Iris pigment epithelial cell (primary cell): ENCODE measurements at regions not wholly inside any gene's neighbourhood (a gene's known extent, or its start where the extent isn't known, plus 50 kb on each side); places are given as distances from the start of the nearest gene placed in this dataset.
A peak's percentile ranks its signal among the peaks of the same experiment; 100 is the strongest.

ENCODE experiments used
- DNase-seq: peaks from one replicate; pipeline ENCODE4 v3.0.0-alpha.2; 2011; ENCODE audit warnings: low read depth

DNA sequence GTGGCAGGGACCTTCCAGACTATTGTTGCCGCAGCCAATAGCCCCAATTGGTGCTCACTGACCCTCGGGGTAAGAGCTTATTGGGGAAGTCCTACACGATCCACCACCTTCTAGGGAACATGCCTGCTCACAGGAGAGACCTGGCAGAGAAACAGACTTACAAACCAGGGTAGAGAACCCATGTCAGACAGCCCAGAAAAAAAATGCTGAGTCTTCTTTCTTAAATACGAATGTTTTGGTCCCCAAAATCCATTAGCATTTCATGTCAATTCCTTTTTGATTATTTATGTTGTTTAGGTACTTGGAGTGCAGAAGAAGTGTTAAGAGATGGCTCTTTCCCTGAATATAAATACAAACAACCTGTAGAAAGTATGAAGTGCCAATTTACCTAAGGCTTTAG, 84.9 kb upstream of the PDE10A start:
- no peak for DNase-seq

DNA sequence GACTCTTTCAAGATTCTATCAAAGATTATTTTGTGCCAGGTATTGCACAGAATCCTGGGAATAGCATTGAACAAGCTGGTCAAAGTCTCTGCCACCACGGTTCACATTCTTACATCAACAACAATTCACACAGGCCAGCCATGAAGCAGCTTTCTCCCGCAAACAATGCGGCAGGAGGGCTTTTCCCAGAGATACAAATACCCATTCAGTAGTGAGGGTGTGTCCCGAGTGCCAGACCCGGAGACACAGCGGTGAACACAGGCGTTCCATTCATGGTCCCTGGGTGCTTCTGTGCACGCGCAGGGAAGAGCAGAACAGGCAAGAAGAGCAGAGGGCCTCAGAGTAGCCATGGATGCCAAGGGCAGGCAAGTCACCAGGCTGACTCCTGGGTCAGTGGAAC, 83.3 kb upstream of the PDE10A start:
- DNase-seq, result no peak

DNA sequence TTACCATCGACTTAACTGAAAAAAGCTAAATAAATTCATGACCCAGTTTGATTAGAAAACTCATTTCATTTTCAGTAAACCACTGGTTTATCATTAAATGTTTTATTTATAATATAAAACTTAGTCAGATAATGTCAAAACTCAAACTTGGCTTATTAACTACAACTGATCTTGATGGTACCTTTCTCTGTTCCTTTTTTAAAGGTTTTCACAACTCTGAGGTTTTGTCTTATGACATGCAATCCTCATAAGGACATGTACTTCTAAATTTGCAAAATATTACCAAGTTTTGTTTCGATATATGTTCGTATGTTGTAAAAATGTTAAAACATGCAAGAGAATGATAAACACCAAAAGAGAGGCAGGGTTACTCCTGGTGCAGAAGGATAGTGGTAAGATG, 82.5 kb upstream of the PDE10A start:
- no peak for DNase-seq

DNA sequence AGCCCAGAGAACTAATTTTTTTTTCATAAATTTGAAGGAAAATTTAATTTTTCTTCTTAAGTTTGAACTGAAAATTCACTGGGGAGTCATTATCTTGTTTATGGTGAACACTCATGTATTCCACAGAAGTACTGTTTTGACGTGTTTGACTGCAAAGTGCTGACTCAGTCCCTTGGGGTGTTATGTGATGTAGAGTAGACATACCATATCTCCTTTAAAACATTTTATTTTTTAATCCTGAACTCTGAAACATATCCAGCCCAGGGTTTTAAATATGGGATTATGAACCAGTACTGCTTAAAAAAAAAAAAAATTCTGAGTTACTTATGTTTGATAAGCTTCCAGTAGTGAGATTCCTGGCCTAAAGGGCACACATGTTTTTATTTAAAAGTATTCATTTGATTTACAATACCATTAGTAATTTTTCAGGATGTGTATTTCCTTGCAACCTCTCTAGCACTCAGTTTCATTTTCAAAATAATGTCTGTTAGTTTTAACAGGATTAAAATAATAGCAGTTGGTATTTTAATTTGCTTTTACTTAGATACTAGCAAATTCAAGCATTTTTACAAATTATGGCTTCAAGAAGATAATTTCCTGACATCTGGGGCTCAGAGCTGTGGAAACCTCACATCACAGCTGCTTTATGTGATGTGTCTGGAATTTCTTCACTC, 81.7 kb upstream of the PDE10A start:
- DNase-seq, result no peak

DNA sequence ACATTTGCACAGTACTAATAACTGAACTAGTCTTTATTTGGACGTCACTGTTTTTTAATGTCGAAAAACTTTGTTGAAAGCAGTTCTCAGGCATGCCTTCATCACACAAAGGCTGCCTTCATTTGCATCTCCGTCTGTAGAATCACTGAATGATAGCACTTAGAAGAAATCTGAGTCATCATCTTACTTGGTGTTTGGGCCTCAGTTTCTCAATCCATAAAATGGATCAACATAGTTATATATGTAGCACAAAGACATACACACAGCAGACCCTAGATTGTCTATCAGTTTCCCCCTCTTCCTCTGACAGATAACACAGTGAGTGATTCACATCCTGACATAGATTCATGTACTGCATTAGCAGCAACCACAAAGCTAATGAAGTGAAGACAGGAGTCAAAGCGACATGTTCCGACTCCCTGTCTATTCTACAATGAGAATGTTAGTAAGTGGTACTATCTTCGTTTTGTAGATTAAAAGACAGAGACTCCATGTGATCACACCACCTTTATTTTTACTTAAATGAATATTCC, 80.4 kb upstream of the PDE10A start:
- DNase-seq, result no peak

DNA sequence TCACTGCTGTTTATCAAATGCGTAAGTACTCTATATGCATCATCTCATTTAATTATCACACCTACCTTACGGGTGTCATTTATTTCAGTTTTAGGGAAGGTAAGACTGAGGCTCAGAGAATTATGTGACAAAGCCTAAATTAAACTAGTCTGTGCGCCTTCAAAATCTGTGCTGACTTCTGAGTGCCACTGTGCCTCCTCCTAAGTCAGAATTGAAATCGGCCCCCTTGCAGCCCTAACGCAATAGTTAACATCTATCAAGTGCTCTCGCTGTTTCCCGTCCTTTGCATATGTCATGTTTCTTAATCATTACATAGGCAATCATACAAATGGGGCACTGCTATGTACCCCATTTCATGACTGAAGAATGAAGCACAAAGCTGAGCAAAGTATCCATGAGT, 79.0 kb upstream of the PDE10A start:
- DNase-seq, result no peak

DNA sequence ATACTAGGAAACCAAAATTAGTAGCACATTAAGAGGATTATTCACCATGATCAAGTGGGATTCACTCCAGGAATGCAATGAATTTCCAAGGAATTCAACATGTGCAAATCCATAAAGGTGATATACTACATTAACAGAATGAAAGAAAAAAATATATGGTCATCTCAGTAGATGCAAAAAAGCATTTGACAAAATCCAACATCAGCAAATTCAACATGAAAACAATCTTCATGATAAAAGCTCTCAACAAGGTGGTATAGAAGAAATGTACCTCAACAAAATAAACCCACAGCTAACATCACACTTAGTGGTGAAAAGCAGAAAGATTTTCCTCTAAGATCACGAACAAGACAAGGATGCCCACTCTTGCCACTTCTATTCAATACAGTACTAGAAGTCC, 74.4 kb upstream of the PDE10A start:
- DNase-seq, result no peak

DNA sequence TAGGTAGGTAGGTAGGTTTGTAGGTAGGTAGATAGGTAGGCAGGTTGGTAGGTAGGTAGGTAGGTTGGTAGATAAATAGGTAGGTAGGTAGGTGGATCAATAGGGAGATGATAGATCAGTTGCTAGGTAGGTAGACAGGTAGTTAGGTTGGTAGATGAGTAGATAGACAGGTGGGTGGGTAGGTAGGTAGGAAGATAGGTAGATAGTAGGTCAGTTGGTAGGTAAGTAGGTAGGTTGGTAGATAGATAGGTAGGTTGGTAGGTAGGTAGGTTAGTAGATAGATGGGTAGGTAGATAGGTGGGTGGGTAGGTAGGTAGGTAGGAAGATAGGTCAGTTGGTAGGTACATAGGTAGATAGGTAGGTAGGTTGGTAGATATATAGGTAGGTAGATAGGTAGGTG, 72.0 kb upstream of the PDE10A start:
- DNase-seq, result no peak

DNA sequence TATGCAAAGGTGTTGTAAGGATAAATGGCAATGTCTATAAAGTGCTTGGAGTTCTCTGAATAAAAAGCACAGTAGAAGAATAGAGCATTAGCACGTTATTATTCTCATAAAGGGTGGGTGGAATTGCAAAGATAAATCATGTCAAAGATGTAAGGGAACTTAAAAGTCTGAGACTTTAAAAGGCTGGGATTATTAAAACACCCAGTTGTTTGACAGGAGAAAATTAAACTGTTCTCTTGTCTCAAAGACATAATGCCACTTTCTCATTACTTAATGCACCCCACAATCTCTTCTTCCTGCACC, 70.4 kb upstream of the PDE10A start:
- no peak for DNase-seq

DNA sequence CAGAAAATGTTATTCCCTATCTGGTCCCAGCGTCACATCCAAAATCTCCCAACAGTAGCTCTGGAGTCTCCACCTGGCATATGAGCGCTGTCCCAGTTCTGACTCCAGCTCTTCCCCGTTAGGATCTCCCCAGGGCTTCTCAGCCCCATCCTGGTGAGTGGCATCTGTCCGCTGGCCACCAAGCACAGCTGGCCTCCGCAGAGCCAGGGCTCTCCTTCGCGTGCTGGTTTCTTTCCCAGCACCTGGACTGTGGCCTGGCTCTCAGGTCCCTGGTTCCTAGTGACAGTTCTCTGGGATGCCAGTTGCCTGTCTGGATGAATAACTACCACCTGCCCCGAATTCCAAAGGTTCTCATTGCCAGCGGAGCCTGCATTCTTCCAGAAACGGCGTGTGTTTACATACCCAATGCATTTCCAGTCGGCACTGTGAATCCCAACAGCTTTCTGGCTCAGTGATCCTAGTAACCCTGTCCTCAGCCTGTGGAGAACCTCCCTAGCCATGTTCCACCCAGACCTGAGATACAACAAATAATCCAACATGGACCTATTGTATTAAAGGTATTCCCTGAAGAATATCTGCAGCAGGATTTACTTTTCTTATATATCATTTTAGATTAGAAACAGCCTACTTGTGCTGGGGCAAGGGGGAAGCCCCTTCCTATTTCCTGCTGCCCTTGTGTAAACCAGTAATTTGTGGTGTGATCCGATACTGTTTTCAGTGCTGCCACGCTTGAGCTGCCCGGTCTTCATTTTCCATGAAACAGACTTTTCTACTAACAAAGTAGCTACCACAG, 69.9 kb upstream of the PDE10A start:
- no peak for DNase-seq

DNA sequence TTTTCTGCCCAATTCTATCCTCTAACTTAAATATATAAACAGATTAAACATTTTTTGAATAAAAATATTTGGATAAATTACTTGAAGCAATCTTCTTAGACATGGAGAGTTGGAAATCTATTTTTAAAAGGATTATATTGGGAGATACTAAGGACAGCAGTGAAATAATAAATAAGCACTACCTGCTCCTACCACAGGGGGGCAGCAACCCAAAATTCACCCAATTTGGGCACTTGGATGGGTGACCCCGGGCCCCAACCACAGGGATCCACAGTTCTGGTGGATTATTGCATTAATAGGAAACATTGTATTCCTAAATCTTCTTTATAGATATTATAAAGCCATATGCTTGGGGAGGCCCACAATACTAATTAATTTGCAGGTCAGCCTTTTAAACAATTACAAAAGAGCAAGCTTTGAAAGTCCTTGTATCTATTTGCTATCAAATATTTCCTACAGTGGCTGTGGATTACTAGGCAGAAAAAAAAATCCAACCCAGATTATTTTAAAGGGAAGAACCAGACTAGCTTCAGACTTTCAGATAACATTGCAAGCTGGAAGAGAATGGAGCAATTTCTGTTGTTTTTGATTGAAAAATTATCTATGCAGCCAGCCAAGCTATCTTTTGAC, 66.4 kb upstream of the PDE10A start:
- no peak for DNase-seq

DNA sequence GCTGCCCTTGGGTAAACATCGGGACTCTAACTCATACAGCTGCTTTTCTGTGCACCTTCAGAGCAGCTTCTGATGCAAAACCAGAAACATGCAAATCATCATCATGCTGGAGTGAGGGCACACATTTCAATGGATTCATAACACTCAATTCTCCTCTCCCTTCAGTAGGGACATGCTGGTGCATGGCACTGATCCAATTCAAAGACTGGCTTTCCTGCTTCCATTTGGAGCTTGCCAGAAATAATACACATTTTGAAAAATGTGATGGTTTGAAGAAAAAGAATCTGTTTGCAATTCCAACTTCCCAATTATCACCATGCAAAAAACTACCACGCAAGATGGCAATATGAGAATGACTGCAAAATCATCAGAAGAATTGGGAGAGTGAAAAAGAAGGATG, 65.2 kb upstream of the PDE10A start:
- no peak for DNase-seq

DNA sequence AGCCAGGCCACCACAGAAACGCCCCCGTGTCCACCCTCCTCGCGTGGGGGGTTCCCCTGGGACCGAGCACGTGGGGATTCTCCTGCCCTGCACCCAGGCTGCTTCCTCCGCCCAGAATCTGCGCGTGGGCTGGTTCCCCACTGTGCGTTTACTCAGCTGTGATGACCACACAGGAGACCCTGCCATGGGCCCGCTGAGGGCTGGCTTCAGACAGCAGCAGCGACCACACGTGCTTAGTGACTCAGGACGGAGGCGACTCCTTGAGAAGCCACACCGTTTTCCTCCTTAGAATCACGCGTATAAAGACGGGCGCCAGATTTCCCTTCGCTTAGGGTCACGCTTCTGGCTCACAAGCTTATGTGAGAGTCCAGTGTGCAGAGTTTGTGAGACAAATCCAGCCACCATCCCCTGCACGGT, 63.9 kb upstream of the PDE10A start:
- peak; percentile 3 for DNase-seq

DNA sequence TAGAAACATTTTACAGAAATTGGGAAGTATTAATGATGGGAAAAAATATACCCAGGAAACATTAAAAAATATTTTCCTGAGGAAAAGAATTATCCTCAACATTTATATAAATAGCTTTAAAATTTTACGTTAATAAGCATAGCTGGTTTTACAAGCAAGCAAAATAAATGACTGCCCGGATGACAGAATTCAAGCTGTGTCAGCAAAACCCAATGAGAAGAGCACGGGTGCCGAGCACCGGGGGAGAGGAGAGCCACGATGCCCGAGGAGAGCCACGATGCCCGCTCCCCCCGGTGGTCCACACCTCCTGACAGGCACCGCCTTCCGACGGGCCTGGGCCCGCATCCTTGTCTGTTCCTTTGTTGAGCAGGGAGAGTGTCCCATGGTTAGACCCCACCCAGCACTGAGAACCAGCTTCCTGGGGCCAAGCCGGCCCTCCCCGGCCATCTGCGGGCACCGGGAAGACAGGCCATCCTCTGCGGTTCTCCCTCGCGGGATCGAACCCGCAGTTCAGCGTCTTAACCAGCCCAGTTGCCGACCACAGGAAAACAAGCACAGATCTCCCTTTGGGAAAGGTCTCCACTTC, 63.3 kb upstream of the PDE10A start:
- no peak for DNase-seq

DNA sequence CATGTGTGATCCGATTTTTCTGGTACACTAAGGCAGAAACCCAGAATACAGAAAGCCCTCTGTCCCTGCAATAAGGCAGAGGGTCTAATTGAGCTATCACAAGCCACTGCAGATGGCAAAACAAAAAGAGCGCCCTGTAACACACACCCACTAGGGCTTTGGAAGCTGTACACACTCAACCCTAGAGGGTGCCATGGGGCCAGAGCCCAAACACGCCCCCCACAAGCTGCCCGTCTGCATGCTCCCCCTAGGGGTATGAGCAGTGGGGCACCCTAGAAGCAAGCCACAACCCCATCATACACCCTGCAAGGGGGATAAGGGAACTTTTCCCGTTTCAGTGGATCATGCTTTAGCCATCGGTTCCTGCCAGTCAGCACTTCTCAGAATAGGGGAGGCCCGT, 62.2 kb upstream of the PDE10A start:
- no peak for DNase-seq

DNA sequence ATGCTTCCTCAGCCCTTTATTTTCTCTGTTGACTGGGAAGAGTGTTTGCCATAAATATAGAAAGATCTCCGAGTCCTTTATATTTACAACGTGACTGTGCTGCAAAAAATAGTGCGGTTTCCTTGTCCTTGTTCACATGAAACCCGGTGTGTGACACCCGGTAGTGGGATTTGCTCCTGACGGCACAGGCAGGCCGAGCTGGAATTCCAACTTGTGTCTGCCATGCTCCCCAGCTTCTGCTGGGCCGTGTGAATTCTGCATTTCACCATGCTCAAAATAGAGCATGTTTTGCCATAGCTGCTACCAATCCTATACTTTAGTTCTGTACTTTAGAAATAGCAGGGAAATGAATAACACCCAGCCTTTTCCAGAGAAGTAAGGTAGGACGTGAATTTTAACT, 60.3 kb upstream of the PDE10A start:
- no peak for DNase-seq

DNA sequence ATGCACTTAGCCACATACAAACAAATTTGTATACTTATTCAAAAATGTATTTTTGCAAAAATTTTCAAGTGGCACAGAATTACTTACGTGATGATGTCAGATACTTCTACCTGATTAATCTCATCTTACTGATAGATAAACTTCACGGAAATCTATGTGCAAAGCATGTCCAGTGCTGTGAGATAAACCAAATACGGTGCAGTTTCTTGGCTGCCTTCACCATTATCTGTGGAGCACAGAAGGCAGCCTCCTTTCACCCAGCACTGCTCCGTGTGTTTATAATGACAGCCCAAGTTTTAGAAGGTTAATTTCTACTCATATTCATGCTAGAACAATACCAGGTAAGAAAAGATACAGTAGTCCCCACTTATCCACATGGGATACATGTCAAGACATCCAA, 59.0 kb upstream of the PDE10A start:
- no peak for DNase-seq

DNA sequence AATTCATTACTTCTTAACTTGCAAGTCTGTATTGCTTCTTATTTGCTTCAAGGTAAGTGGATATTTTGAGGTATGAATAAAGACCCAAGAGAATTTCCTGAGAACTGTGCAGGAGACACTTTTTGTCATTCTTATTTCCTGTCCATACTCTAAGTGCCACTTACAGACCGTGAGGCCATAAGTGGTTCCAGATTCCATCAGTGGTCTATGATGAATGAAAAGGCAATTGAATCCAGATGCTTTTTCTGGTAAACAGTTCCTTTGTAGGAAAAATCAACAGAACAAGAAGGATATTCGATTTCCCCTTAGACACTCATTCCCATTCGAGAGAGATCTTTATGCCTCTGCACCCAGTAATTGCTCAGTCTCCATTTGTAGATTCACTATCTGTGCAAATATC, 58.3 kb upstream of the PDE10A start:
- no peak for DNase-seq

DNA sequence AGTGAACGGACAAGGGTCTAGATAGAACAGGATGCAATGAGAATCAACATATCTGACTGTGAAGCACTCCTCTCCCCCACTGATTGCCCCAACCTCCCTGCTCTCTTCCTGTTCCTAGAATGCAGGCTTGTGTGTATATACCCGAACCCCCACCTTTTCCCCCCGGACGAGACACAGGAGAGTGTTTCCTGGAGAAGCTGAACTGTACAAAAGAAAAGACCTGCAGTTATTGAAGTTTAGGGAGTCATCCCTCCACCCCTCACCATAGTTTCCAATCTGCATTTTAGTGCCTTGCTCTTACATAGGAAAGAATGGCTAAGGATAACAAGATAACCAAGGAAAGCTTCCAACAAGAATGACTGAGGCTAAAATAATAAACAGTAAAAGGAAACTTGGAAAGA, 55.5 kb upstream of the PDE10A start:
- DNase-seq, result peak; percentile 24

DNA sequence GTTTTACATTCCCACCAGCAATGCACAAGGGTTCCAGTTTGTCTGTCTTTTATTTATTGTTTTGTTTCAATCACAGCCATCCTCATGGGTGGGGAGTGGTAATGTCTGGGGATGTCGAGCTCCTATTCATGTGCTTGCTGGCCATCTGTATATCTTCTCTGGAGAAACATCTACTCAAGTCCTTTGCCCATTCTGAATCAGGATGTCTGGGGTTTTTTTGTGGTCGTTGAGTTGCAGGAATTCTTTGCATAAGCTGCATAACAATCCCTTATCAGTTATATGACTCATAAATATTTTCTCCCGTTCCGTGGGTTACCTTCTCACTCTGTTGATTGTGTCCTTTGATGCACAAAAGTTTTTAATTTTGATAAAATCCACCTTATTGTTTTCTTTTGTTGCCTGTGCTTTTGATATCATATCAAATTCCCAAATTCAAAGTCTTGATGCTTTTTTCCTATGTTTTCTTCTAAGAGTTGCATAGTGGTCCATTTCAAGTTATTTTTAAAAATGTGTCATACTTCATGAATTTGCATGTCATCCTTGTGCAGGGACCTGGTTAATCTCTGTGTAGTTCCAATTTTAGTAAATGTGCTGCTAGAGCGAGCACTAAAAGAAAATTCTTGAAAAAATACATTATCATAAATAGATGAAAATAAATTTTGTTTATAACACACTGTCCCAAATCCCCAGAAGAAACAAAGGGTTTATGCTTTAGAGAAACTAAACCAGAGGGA, 54.9 kb upstream of the PDE10A start:
- peak; percentile 70 for DNase-seq

DNA sequence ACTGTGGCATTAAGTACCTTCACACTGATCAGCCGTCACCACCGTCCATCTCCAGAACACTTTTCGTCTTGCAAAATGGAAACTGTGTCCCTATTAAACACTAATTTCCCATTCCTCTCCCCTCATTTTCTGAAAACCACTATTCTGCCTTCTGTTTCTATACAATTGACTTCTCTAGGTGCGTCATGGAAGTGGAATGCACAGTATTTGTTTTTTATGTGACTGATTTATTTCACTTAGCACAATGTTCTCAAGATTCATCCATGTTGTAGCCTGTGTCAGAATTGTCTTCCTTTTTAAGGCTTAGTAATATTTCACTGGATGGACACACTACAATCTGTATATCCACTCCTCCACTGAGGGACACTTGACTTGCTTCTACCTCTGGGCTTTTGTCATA, 53.8 kb upstream of the PDE10A start:
- DNase-seq, result peak; percentile 9

DNA sequence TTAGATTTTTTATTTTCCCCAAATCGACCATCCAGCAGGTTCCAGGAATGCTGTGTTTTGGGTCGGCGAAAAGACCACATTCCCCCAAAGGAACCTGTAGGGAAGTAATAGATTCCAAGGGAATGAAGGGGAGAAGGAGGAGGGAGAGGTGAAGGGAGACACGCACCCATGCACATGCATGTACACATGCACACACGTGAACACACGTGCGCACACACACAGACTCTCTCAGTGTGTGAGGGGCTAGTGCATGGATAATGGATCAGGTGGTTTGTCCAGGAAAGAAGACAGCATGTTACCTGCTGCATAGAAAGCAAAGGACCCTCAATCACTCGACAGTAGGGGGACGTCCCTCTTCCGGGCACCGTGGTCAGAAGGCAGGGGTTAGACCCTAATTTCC, 52.4 kb upstream of the PDE10A start:
- DNase-seq, result no peak
